GM19324 (cell line): ENCODE measurements at regions not wholly inside any gene's neighbourhood (a gene's known extent, or its start where the extent isn't known, plus 50 kb on each side); places are given as distances from the start of the nearest gene placed in this dataset.
"Not testable (repeated sequence)": the region's sequence is repeated elsewhere in the genome, so short reads cannot be mapped to it uniquely, and the experiment has no call there.

Experiments
- ATAC-seq: cut with Tn5 transposase; IDR thresholded peaks from one replicate; pipeline ENCODE4 v1.9.1; 2021; ENCODE audit warnings: mild to moderate bottlenecking, moderate library complexity; ENCODE audit not compliant: unreplicated experiment, low FRiP score

DNA sequence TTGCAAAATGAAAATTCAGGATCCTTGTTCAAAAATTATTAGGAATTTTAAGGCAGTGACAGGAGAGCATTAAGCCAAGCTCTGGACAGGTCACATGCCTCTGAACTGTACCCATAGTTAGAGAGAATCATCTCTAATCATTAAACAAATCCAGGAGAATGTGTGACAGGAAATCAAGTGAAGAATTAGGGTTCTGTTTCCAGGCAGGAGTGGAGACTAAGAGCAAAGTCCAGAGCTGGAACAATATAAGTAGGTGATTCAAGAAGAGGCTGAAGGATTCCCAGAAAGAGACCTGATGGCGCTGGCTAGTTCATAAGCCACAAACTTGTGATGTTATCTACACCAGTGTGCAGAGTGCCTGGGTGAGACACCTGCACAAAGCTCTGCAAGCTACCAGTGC is 104.6 kb upstream of the PRKG2 start:
- ATAC-seq: no peak

DNA sequence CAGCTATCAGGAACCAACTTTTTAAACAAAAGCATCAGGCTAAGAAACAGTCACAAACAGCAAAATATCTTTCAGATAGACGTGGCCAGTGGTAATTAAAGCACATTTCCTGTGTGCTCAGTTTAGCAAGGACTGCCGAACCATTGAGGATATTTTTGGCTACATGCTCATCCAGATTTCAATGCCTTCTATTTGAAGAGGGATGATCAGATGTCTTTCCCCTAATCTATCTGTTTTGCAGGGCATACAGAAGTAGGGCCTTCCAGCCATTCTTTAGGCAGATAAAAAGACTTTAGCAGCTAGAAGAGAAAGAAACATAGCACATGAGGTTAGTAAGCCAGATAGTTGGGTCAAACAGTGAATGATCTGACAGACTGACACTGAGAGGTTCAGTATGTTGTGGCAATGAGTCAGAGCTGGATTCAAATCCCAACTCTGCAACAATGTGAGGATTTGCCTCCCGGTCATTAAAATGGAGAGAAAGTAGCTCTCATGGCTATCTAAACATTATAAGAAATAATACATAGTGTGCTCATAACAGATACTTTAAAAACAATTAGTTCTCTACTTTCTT is 100.0 kb upstream of the PRKG2 start:
- no peak for ATAC-seq

DNA sequence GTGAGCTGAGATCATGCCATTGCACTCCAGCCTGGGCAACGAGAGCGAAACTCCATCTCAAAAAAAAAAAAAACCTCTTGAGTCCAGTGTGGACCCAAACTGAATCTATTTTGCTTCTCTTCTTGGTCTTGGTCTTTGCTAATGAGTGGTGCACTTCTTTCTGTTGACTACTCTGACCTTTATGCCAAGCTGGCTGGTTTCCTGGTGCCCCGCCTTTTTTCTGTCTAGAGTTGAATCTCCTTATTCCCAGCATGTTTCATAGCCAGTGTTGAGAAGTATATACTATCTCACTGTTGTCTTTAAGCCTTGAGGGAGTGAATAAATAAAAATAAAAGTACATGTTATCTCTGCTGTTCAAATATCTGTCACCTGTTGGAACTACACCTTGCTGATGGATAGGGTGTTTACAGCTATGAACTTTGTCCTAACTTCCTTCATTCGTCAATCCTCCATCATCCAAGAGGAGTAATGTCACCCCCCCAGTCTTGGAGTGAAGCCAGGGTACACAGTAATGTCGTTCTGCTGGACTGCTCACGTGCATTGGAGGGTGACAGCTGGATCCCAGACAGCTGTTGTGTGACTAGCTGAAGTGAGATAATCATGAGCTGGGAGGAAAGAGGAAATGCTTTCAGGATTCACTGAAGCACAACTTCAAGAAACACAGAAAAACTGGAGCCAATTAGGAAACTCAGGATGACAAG is 99.3 kb upstream of the PRKG2 start:
- no peak for ATAC-seq

DNA sequence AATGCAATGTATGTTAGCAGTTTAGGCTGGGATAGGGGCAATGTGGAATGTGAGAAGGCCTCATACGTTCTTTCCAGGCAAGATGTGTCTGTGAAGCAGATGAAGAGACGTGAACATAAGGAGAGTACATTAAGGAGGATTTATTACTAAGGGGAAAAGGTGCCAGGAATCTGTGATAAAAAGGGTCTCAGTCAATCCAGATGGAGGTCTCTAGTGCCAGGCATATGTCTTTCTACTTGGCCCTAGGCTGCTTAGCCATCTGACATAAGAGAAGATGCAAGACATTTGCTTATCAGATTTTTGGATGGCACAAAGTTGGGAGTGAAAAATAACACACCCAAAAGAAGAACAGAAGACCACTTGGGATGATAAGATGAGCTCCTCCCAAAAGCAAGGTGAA is 93.0 kb upstream of the PRKG2 start:
- ATAC-seq: no peak

DNA sequence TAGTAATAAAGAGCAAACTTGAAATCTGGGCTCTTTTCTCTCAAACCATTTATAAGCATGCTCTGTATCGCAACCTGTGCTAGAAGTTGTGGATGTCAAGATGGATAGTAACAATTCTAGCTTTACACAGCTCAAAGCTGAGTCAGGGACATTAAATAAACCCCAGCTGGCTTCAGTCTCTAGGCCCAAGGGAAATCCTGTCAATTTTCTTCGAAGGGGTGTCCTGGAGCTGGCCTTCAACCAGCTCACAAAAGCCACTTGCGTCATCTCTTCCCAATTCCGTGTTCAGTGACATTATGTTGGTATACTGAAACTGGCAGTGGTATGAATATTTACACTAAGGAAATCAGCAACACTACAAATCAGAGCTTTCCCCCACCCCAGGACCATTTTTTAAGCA is 89.8 kb upstream of the PRKG2 start:
- ATAC-seq: no peak

DNA sequence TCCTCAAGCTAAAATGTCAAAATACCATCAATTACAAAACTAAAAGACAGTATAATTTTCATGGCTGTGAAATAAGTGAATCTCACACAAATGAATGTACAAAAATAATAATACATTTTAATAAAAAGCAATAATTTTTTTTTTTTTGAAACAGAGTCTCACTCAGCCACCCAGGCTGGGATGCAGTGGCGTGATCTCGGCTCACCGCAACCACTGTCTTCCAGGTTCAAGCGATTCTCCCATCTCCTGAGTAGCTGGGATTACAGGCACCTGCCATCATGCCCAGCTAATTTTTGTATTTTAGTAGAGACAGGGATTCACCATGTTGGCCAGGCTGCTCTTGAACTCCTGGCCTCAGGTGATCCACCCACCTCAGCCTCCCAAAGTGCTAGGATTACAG is 85.3 kb upstream of the PRKG2 start:
- not testable (repeated sequence) for ATAC-seq

DNA sequence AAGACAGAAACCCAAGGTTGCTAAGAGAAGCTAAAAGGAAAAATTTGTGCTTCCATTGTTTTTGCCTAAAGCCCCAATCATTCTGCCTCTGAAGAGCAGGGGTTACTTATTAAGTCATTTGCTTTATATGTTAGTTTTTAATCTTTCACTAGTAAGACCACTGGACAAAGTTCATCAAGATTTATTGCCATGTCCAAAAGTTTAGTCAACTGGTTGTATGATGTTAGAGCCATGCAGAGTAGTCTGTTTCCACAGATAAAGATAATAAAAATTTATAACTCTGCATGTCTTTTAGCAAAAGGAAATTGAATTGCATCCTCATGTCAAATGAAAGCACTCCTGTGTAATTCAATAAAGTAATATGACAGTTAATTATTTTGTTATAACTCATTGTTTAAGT is 75.8 kb upstream of the PRKG2 start:
- no peak for ATAC-seq

DNA sequence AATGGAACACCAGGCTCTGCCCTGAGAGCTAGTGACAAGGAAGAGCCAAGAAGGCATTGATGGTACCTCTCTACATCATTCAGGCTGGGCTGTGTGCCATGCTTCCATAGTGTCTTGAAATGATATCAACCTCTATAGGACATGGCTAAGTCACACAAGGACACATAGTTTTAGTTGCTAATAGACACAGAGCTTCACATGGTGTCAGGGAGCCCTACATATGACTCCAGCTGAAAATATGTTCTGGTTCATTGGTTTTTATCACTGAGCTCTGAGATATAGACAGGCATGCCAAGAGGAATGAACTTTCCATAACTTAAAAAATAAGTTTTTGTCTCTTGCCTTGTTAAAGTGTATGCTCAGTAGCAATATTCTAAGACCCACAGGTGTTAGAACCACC is 72.1 kb upstream of the PRKG2 start:
- ATAC-seq: no peak

DNA sequence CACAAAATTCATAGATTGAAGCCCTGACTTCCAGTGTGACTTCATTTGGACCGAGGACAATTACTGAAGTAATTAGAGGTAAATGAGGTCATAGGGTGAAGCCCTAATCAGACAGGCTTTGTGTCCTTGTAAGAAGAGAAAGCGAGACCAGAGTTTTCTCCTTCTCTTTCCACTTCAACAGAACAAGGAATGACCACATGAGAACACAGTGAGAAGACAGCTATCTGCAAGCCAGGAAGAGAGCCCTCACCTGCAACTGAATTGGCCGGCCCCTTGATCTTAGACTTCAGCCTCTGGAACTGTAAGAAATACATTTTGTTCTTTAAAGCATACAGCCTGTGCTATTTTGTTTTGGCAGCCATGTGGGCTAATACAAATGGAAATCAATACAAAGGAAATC is 67.1 kb upstream of the PRKG2 start:
- ATAC-seq: no peak

DNA sequence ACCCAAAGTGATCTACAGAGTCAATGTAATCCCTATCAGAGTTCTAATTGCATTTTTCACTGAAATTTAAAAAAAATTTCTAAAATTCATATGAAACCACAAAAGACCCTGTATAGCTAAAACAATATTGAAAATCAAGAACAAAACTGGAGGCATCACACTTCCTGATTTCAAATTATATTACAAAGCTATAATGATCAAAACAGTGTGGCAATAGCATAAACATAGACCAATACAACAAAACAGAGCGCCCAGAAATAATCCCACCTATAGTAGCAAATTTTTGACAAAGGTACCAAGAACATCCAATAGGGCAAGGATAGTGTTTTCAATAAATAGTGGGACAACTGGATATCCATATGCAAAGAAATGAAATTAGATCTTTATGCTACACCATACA is 59.4 kb upstream of the PRKG2 start:
- no peak for ATAC-seq

DNA sequence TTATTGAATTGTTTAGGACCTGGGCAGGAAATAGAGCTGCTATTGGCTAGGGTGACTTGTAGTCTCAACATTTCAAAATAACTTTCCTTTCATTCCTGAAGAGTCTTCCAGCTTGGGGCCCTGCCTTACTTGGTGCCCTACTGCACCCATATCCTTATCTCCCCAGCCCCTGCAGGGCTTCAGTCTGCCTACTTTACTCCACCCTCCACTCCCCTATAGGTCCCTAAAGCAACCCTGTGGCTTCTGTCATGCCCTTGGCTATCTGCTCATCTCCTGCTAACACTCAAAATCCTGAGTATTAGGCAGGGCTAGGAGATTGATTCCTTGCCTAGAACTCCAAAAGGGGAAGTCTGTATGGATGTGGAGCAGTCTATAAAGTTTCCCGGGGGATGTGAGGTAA is 57.6 kb upstream of the PRKG2 start:
- no peak for ATAC-seq
